Upper lobe of left lung (tissue), 4 donors: ENCODE measurements at regions not wholly inside any gene's neighbourhood (a gene's known extent, or its start where the extent isn't known, plus 50 kb on each side); places are given as distances from the start of the nearest gene placed in this dataset.

ENCODE experiments used
- EP300 ChIP-seq, 4 donors: sonication (generic); formaldehyde crosslinking; IDR thresholded peaks; one replicate each; pipeline ENCODE4 v1.5.1; 2017; ENCODE audit warnings: antibody characterized with exemption in 4 of 4, control low read depth in 2 of 4
- TF ChIP-seq, protein P1 (sequence below), 6 experiments: fragments of 450-650 bp in 4 of 6; fragments of 200-600 bp in 2 of 6; sonication (generic) in 2 of 6; IDR thresholded peaks; one replicate each; pipeline ENCODE4 v1.5.1; 2016 to 2019; ENCODE audit warnings: antibody characterized with exemption in 6 of 6

DNA sequence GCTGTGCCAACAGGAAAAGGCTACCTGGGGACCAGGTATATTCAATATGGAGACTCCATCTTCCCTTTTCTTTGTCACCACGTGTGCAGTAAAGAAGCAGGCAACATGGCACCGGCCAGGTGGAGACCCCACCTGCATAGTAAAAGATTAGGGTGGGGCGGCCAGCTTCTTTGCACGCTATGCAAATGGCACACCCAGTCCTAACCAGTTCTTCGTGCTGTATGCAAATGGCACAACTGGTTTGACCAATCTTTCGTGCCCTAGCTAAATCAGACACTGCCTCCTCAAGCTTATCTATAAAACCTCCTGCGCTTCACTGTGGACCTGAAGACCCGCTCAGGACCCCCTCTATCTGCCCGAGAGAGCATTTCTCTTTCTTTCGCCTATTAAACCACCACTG lies 88.8 kb upstream of the EZR start:
- TF ChIP-seq, protein P1, sequence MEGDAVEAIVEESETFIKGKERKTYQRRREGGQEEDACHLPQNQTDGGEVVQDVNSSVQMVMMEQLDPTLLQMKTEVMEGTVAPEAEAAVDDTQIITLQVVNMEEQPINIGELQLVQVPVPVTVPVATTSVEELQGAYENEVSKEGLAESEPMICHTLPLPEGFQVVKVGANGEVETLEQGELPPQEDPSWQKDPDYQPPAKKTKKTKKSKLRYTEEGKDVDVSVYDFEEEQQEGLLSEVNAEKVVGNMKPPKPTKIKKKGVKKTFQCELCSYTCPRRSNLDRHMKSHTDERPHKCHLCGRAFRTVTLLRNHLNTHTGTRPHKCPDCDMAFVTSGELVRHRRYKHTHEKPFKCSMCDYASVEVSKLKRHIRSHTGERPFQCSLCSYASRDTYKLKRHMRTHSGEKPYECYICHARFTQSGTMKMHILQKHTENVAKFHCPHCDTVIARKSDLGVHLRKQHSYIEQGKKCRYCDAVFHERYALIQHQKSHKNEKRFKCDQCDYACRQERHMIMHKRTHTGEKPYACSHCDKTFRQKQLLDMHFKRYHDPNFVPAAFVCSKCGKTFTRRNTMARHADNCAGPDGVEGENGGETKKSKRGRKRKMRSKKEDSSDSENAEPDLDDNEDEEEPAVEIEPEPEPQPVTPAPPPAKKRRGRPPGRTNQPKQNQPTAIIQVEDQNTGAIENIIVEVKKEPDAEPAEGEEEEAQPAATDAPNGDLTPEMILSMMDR (IDR thresholded peaks at IDR 0.05) = no peak
- TF ChIP-seq EP300 (IDR thresholded peaks at IDR 0.05) = no peak
